CD14-positive monocyte (primary cell): ENCODE measurements at regions not wholly inside any gene's neighbourhood (a gene's known extent, or its start where the extent isn't known, plus 50 kb on each side); places are given as distances from the start of the nearest gene placed in this dataset.

Source experiments
- DNase-seq, 3 donors: peaks; one replicate each; pipeline ENCODE4 v3.0.0-alpha.2; 2011 to 2022
- H2AFZ ChIP-seq: 2 replicates; pipeline ENCODE4 v1.6.0; 2012; ENCODE audit warnings: mild to moderate bottlenecking, low read depth, low read length, inconsistent platforms; ENCODE audit not compliant: insufficient read depth, poor library complexity, severe bottlenecking
- H3K27ac ChIP-seq, 2 donors: 1 replicate in 1 of 2; 2 replicates in 1 of 2; pipeline ENCODE4 v1.5.1; 2012 to 2013; ENCODE audit warnings: low read length in 2 of 2, control low read depth in 1 of 2, inconsistent platforms in 1 of 2, low read depth in 1 of 2, mild to moderate bottlenecking in 1 of 2
- H3K27me3 ChIP-seq, 2 donors: one replicate each; pipeline versions ENCODE4 v1.6.0 to v1.6.1; 2011 to 2013; ENCODE audit warnings: low read length in 2 of 2; ENCODE audit not compliant: control insufficient read depth in 2 of 2, insufficient read depth in 2 of 2
- H3K36me3 ChIP-seq, 2 donors: replicated peaks in 1 of 2; 1 replicate in 1 of 2; 2 replicates in 1 of 2; pipeline versions ENCODE4 v1.5.1 to v1.6.1; 2012 to 2013; ENCODE audit warnings: low read length in 2 of 2, control low read depth in 1 of 2, inconsistent platforms in 1 of 2, mild to moderate bottlenecking in 1 of 2; ENCODE audit not compliant: insufficient read depth in 2 of 2, control insufficient read depth in 1 of 2
- H3K4me1 ChIP-seq, 2 donors: 1 replicate in 1 of 2; 2 replicates in 1 of 2; pipeline versions ENCODE4 v1.5.1 to v1.6.1; 2012 to 2013; ENCODE audit warnings: low read length in 2 of 2, control low read depth in 1 of 2, inconsistent platforms in 1 of 2, mild to moderate bottlenecking in 1 of 2, moderate library complexity in 1 of 2; ENCODE audit not compliant: insufficient read depth in 2 of 2, control insufficient read depth in 1 of 2
- H3K4me2 ChIP-seq: replicated peaks from 2 replicates; pipeline ENCODE3; 2012; ENCODE audit warnings: low read length, moderate library complexity, mild to moderate bottlenecking; ENCODE audit not compliant: poor library complexity, severe bottlenecking; ENCODE audit errors: extremely low read depth
- H3K4me3 ChIP-seq, 3 experiments: fragments of 200-600 bp in 1 of 3; sonication (generic) in 1 of 3; replicated peaks in 1 of 3; 1 replicate in 2 of 3; 2 replicates in 1 of 3; pipeline ENCODE4 v1.5.1; 2011 to 2013; ENCODE audit warnings: low read length in 3 of 3, mild to moderate bottlenecking in 3 of 3, control low read depth in 2 of 3, low read depth in 2 of 3, inconsistent platforms in 1 of 3, moderate library complexity in 1 of 3
- H3K79me2 ChIP-seq: 2 replicates; pipeline ENCODE4 v1.6.0; 2012; ENCODE audit warnings: mild to moderate bottlenecking, control low read depth, inconsistent platforms, low read length, moderate library complexity; ENCODE audit not compliant: insufficient read depth
- H3K9ac ChIP-seq: 2 replicates; pipeline ENCODE4 v1.6.0; 2017; ENCODE audit warnings: low read length, mild to moderate bottlenecking; ENCODE audit not compliant: insufficient read depth, poor library complexity, severe bottlenecking
- H3K9me3 ChIP-seq, 2 donors: replicated peaks in 1 of 2; 1 replicate in 1 of 2; 2 replicates in 1 of 2; pipeline versions ENCODE4 v1.5.1 to v1.6.1; 2012 to 2013; ENCODE audit warnings: low read length in 2 of 2, control low read depth in 1 of 2; ENCODE audit not compliant: control insufficient read depth in 1 of 2, insufficient read depth in 1 of 2
- H4K20me1 ChIP-seq: 2 replicates; pipeline ENCODE4 v1.6.0; 2012; ENCODE audit warnings: mild to moderate bottlenecking, low read length, control low read depth, moderate library complexity; ENCODE audit not compliant: insufficient read depth
- H3K27ac Mint-ChIP-seq, 7 donors: one replicate each; pipeline ENCODE4 v1.8.0; 2020; ENCODE audit warnings: mild to moderate bottlenecking in 7 of 7, mixed read lengths in 7 of 7, moderate library complexity in 6 of 7, inconsistent platforms in 2 of 7
- H3K27me3 Mint-ChIP-seq, 3 donors: one replicate each; pipeline ENCODE4 v1.8.0; 2021 to 2022; ENCODE audit warnings: low read depth in 3 of 3, mild to moderate bottlenecking in 3 of 3, mixed read lengths in 3 of 3, moderate library complexity in 3 of 3, inconsistent platforms in 1 of 3
- H3K36me3 Mint-ChIP-seq, 2 donors: one replicate each; pipeline ENCODE4 v1.8.0; 2020; ENCODE audit warnings: mixed read lengths in 2 of 2, inconsistent platforms in 1 of 2, mild to moderate bottlenecking in 1 of 2
- H3K4me1 Mint-ChIP-seq: one replicate; pipeline ENCODE4 v1.8.0; 2020; ENCODE audit warnings: mild to moderate bottlenecking, mixed read lengths
- H3K4me3 Mint-ChIP-seq, 2 donors: one replicate each; pipeline ENCODE4 v1.8.0; 2020; ENCODE audit warnings: mild to moderate bottlenecking in 2 of 2, mixed read lengths in 2 of 2, moderate library complexity in 1 of 2
- H3K9me3 Mint-ChIP-seq, 7 donors: one replicate each; pipeline ENCODE4 v1.8.0; 2020 to 2022; ENCODE audit warnings: mixed read lengths in 7 of 7, mild to moderate bottlenecking in 6 of 7, moderate library complexity in 6 of 7, inconsistent platforms in 2 of 7
- CTCF ChIP-seq: fragments of 200-600 bp; IDR thresholded peaks from one replicate; pipeline ENCODE4 v1.8.0; 2022; ENCODE audit warnings: antibody characterized with exemption, mild to moderate bottlenecking
- WGBS: methylation state at CpG from one replicate; pipeline ENCODE4 v1.1.5; 2013; ENCODE audit warnings: missing lambda C conversion rate; ENCODE audit not compliant: insufficient coverage; 5-methylcytosine and 5-hydroxymethylcytosine counted together
- intact Hi-C, 2 donors: fragments of 100-400 bp; cut with micrococcal nuclease; formaldehyde crosslinking; loops; one replicate each; pipeline versions ENCODE4 v1.15.0 to v1.15.1; 2023

- Histone ChIP-seq H3K4me2 (no peak overlapping the region), H3K79me2 (no peaks in the 10 kb centered on the region), H4K20me1 (no peaks in the 10 kb centered on the region), H3K4me3 (no peak overlapping the region), H2AFZ (no peak overlapping the region), H3K27me3 (no peaks in the 10 kb centered on the region), H3K27ac (peak overlapping the region in 1 of 2 donors; percentile 15), H3K36me3 (no peaks in the 10 kb centered on the region), H3K9me3 (no peaks in the 10 kb centered on the region), H3K9ac (no peak overlapping the region), H3K4me1 (peaks cover 9 to 19% of the 10 kb centered on the region in 2 donors)
- Mint-ChIP-seq H3K27me3 (peaks cover 2 to 3% (median 3%) of the 10 kb centered on the region in 3 donors), H3K4me3 (peak overlapping the region in 1 of 2 donors; percentile 4), H3K36me3 (no peaks in the 10 kb centered on the region), H3K9me3 (peaks cover 0 to 2% (median 0%) of the 10 kb centered on the region in 7 donors), H3K27ac (peak overlapping the region in 4 of 7 donors; percentile 5 to 84 (median 12)), H3K4me1 (peaks cover 18% of the 10 kb centered on the region)
- WGBS: 100% methylated on average over 2 of the region's 2 CpGs
- no peak for DNase-seq
- TF ChIP-seq CTCF: no peak
- intact Hi-C loops: no loop called here
Measured at GRCh38 chr11:128398517-128399250, 188.7 kb downstream of the ETS1 start.

GRCh38 chr11:128397362-128397761 lies 190.0 kb downstream of the ETS1 start:
- no peak overlapping the region for H3K4me2 ChIP-seq
- no CpG with 5 or more reads among the region's 3 CpGs for WGBS
- no peaks in the 10 kb centered on the region for H3K9me3 ChIP-seq
- no peaks in the 10 kb centered on the region for H3K79me2 ChIP-seq
- TF ChIP-seq CTCF: no peak
- no peak for DNase-seq
- no peaks in the 10 kb centered on the region for H4K20me1 ChIP-seq
- H3K36me3 Mint-ChIP-seq: no peaks in the 10 kb centered on the region
- peaks cover 3 to 4% (median 3%) of the 10 kb centered on the region in 3 donors for H3K27me3 Mint-ChIP-seq
- no peaks in the 10 kb centered on the region for H3K36me3 ChIP-seq
- H3K27ac Mint-ChIP-seq: no peak overlapping the region
- no peak overlapping the region for H2AFZ ChIP-seq
- no peak overlapping the region for H3K4me3 Mint-ChIP-seq
- no peak overlapping the region for H3K9ac ChIP-seq
- H3K27ac ChIP-seq: no peak overlapping the region
- no peak overlapping the region for H3K4me3 ChIP-seq
- no peaks in the 10 kb centered on the region for H3K9me3 Mint-ChIP-seq
- H3K4me1 Mint-ChIP-seq: peaks cover 19% of the 10 kb centered on the region
- H3K4me1 ChIP-seq: peaks cover 9 to 19% of the 10 kb centered on the region in 2 donors
- H3K27me3 ChIP-seq: no peaks in the 10 kb centered on the region
- intact Hi-C loops: no loop called here
